ENCODE measurements at regions not wholly inside any gene's neighbourhood (a gene's known extent, or its start where the extent isn't known, plus 50 kb on each side); places are given as distances from the start of the nearest gene placed in this dataset.

- DNase-seq (ENCODE audit: low spot score) = no peak
- TF ChIP-seq, protein P1, sequence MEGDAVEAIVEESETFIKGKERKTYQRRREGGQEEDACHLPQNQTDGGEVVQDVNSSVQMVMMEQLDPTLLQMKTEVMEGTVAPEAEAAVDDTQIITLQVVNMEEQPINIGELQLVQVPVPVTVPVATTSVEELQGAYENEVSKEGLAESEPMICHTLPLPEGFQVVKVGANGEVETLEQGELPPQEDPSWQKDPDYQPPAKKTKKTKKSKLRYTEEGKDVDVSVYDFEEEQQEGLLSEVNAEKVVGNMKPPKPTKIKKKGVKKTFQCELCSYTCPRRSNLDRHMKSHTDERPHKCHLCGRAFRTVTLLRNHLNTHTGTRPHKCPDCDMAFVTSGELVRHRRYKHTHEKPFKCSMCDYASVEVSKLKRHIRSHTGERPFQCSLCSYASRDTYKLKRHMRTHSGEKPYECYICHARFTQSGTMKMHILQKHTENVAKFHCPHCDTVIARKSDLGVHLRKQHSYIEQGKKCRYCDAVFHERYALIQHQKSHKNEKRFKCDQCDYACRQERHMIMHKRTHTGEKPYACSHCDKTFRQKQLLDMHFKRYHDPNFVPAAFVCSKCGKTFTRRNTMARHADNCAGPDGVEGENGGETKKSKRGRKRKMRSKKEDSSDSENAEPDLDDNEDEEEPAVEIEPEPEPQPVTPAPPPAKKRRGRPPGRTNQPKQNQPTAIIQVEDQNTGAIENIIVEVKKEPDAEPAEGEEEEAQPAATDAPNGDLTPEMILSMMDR (IDR thresholded peaks at IDR 0.05; ENCODE audit: extremely low read depth, missing control alignments) = no peak
Measured at GRCh38 chr12:116397148-116397547, 119.7 kb upstream of the MED13L start.

GRCh38 chr12:116398193-116398592, 120.7 kb upstream of the MED13L start:
- TF ChIP-seq, protein P1 (IDR thresholded peaks at IDR 0.05; ENCODE audit: extremely low read depth, missing control alignments) = no peak
- no peak for DNase-seq (ENCODE audit: low spot score)

DNA sequence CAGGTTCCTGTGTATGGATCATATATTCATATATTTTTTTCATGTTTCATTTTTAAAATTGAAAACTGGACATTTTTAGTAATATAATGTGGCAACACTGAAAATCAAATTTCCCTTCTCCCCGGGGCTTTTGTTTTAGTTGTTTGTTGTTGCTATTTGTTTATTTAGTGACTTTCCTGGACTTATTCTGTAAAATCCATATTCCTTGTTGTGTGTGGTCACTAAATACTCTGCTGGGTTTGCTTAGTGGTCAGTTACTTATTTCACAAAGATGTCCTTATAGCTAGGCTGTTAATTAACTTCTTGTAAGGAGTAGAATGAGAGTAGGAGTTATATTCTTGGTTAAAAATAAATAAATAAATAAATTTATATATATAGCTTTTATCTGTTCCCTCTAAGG, 121.6 kb upstream of the MED13L start:
- TF ChIP-seq, protein P1 (IDR thresholded peaks at IDR 0.05; ENCODE audit: extremely low read depth, missing control alignments) = no peak
- no peak for DNase-seq (ENCODE audit: low spot score)

DNA sequence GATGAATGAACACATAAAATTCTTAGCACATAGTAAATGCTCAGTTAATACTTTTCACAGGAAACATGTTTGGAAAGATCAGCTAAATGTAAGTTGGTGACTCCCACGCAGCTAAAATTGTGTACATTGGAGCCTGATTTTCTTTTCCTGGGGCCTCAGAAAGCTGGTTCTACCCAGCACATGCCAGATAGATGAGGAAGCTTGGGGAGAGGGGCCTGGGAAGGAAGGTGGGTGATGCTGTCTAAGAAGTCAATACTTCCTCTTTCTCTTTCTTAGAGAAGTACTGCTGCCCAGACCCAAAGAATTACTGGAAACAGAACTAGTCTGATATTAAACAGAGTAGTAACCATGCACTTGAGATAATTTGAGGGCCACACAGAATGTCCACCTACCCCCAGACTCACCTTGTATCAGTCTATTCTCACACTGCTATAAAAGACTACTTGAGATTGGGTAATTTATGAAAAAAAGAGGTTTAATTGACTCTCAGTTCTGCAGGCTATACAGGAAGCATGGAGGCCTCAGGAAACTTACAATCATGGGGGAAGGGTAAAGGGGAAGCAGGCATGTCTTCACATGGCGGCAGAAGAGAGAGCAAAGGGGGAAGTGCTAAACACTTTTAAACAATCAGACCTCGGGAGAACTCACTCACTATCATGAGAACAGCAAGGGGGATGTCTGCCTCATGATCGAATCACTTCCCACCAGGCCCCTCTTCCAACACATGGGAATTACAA, 123.3 kb upstream of the MED13L start:
- TF ChIP-seq, protein P1 (IDR thresholded peaks at IDR 0.05; ENCODE audit: extremely low read depth, missing control alignments) = no peak
- DNase-seq (ENCODE audit: low spot score) = no peak

- no peak for DNase-seq (ENCODE audit: low spot score)
- TF ChIP-seq, protein P1 (IDR thresholded peaks at IDR 0.05; ENCODE audit: extremely low read depth, missing control alignments) = no peak
Measured at GRCh38 chr12:116401565-116401964, 124.1 kb upstream of the MED13L start.

GRCh38 chr12:116402163-116402939, 124.9 kb upstream of the MED13L start:
- TF ChIP-seq, protein P1 (IDR thresholded peaks at IDR 0.05; ENCODE audit: extremely low read depth, missing control alignments) = no peak

GRCh38 chr12:116403546-116403945, 126.1 kb upstream of the MED13L start:
- TF ChIP-seq, protein P1 (IDR thresholded peaks at IDR 0.05; ENCODE audit: extremely low read depth, missing control alignments) = no peak
- DNase-seq (ENCODE audit: low spot score) = no peak

More at GRCh38 chr12:116402163-116402939, 124.9 kb upstream of the MED13L start:
- DNase-seq (ENCODE audit: low spot score) = no peak
